GM12878 (cell line): ENCODE measurements at regions not wholly inside any gene's neighbourhood (a gene's known extent, or its start where the extent isn't known, plus 50 kb on each side); places are given as distances from the start of the nearest gene placed in this dataset.

Experiments
- ATAC-seq: fragments of 200-7000 bp; cut with Tn5 transposase; 3 replicates; pipeline ENCODE4 v1.9.1; 2020; ENCODE audit warnings: mild to moderate bottlenecking, moderate library complexity
- BruUV-seq: library from RNA; stranded (reverse); fragments of 400-500 nt; replicated peaks from 2 replicates; lab custom pipeline; 2021; lab: Mats Ljungman, UMichigan
- CTCF ChIA-PET: fragments of 300-600 bp; sonication (Branson Sonifier 250); formaldehyde crosslinking; extraction: SDS; loops from one replicate; lab custom pipeline; 2021; ENCODE audit warnings: inconsistent platforms; lab: Yijun Ruan, JAX
- POLR2A ChIA-PET: fragments of 350-600 bp; formaldehyde crosslinking; extraction: SDS; loops from one replicate; lab custom pipeline; 2021; ENCODE audit warnings: inconsistent platforms; lab: Charles Lee
- RAD21 ChIA-PET: fragments of 300-600 bp; sonication (Branson Sonifier 250); formaldehyde crosslinking; loops from one replicate; lab custom pipeline; 2023; ENCODE audit warnings: antibody characterized with exemption; ENCODE audit not compliant: unreplicated experiment; lab: Charles Lee
- SMC1A ChIA-PET: fragments of 300-600 bp; sonication (Branson Sonifier 250); formaldehyde crosslinking; loops from one replicate; lab custom pipeline; 2023; ENCODE audit not compliant: unreplicated experiment, uncharacterized antibody; lab: Charles Lee
- DNase-seq: peaks from one replicate; pipeline ENCODE4 v3.0.0-alpha.2; 2011; ENCODE audit warnings: low read depth, low spot score
- FAIRE-seq: peaks from 3 replicates; lab custom pipeline; 2011; peaks lifted over from hg19 to GRCh38; lab: Jason Lieb, UNC
- H2AFZ ChIP-seq: 2 replicates; pipeline ENCODE4 v1.6.0; 2011; ENCODE audit warnings: low read depth, low read length, control low read depth; ENCODE audit not compliant: control insufficient read depth
- H3K27ac ChIP-seq: 2 replicates; pipeline ENCODE4 v1.5.1; 2011; ENCODE audit warnings: control low read depth; ENCODE audit not compliant: control insufficient read depth, insufficient read depth
- H3K27me3 ChIP-seq, 2 experiments: replicated peaks in 1 of 2; 2 replicates each; pipeline versions ENCODE4 v1.6.0 to v1.6.1; 2011; ENCODE audit warnings: low read length in 1 of 2; ENCODE audit not compliant: control insufficient read depth in 2 of 2, insufficient read depth in 2 of 2
- H3K36me3 ChIP-seq, 2 experiments: 2 replicates each; pipeline ENCODE4 v1.5.1; 2011; ENCODE audit warnings: low read length in 1 of 2; ENCODE audit not compliant: control insufficient read depth in 2 of 2, insufficient read depth in 2 of 2
- H3K4me1 ChIP-seq: 2 replicates; pipeline ENCODE4 v1.6.1; 2011; ENCODE audit warnings: mild to moderate bottlenecking, low read length, moderate library complexity, mixed read lengths; ENCODE audit not compliant: control insufficient read depth, insufficient read depth
- H3K4me2 ChIP-seq: 2 replicates; pipeline ENCODE4 v1.6.0; 2011; ENCODE audit warnings: control low read depth; ENCODE audit not compliant: control insufficient read depth, insufficient read depth
- H3K4me3 ChIP-seq: fragments of 200-600 bp; sonication (generic); 2 replicates; pipeline ENCODE4 v1.5.1; 2016
- H3K79me2 ChIP-seq: 2 replicates; pipeline ENCODE4 v1.6.0; 2011; ENCODE audit warnings: low read length; ENCODE audit not compliant: control insufficient read depth, insufficient read depth
- H3K9ac ChIP-seq: 2 replicates; pipeline ENCODE4 v1.8.0; 2011; ENCODE audit warnings: low read length, control low read depth, mixed read lengths; ENCODE audit not compliant: control insufficient read depth, insufficient read depth
- H3K9me3 ChIP-seq: replicated peaks from 3 replicates; pipeline ENCODE4 v1.5.1; 2011; ENCODE audit warnings: mild to moderate bottlenecking, low read length; ENCODE audit not compliant: control insufficient read depth, insufficient read depth
- H4K20me1 ChIP-seq: 2 replicates; pipeline ENCODE4 v1.6.0; 2011; ENCODE audit not compliant: control insufficient read depth, insufficient read depth
- CEBPZ ChIP-seq: fragments of 150-350 bp; IDR thresholded peaks from 2 replicates; pipeline ENCODE4 v1.6.1; 2016; ENCODE audit warnings: low read depth, low read length
- CHD2 ChIP-seq: IDR thresholded peaks from 2 replicates; pipeline ENCODE4 v1.6.1; 2011; ENCODE audit warnings: low read depth, low read length, improper control_type of control experiment, borderline replicate concordance
- ETV6 ChIP-seq, 2 experiments: fragments of 450-650 bp in 1 of 2; IDR thresholded peaks in 1 of 2; conservative IDR thresholded peaks in 1 of 2; 2 replicates each; pipeline ENCODE4 v1.6.1; 2014; ENCODE audit warnings: antibody characterized with exemption in 1 of 2, borderline replicate concordance in 1 of 2, low read depth in 1 of 2, mild to moderate bottlenecking in 1 of 2, moderate library complexity in 1 of 2
- IRF5 ChIP-seq: fragments of 450-650 bp; IDR thresholded peaks from 2 replicates; pipeline ENCODE4 v1.6.1; 2017; ENCODE audit warnings: borderline replicate concordance
- MLLT1 ChIP-seq: fragments of 450-650 bp; IDR thresholded peaks from 2 replicates; pipeline ENCODE4 v1.6.1; 2016; ENCODE audit warnings: mild to moderate bottlenecking
- MTA2 ChIP-seq: fragments of 450-650 bp; IDR thresholded peaks from 2 replicates; pipeline ENCODE4 v1.6.1; 2016; ENCODE audit warnings: low read depth, mild to moderate bottlenecking, moderate library complexity
- NR2C2 ChIP-seq: IDR thresholded peaks from 2 replicates; pipeline ENCODE4 v1.6.1; 2011; ENCODE audit warnings: borderline replicate concordance, low read depth; ENCODE audit not compliant: control insufficient read depth, insufficient read length
- PAX5 ChIP-seq: IDR thresholded peaks from 2 replicates; pipeline ENCODE4 v1.6.1; 2011; ENCODE audit warnings: low read depth, low read length, borderline replicate concordance
- ZBTB40 ChIP-seq: fragments of 450-650 bp; IDR thresholded peaks from 2 replicates; pipeline ENCODE4 v1.6.1; 2016; ENCODE audit warnings: mild to moderate bottlenecking, moderate library complexity, borderline replicate concordance
- WGBS: methylation state at CpG from one replicate; pipeline ENCODE4 v1.1.6; 2016; ENCODE audit warnings: low lambda C conversion rate; ENCODE audit not compliant: insufficient replicate concordance, insufficient coverage; ENCODE audit errors: missing lambda C conversion rate; 5-methylcytosine and 5-hydroxymethylcytosine counted together
- in situ Hi-C: fragments of 300-500 bp; cut with MboI; formaldehyde crosslinking; loops from 9 replicates; pipeline ENCODE4 v1.14.3; 2018; ENCODE audit warnings: mixed read lengths
- intact Hi-C: fragments of 100-400 bp; cut with micrococcal nuclease; formaldehyde crosslinking; loops from one replicate; pipeline ENCODE4 v1.14.2; 2022; ENCODE audit not compliant: unreplicated experiment

- Histone ChIP-seq H3K27me3 (no peaks in the 10 kb centered on the region), H3K4me2 (no peak overlapping the region), H2AFZ (no peak overlapping the region), H3K27ac (no peak overlapping the region), H3K9me3 (no peaks in the 10 kb centered on the region), H3K9ac (no peak overlapping the region), H3K79me2 (no peaks in the 10 kb centered on the region), H4K20me1 (no peaks in the 10 kb centered on the region), H3K36me3 (no peaks in the 10 kb centered on the region), H3K4me3 (no peak overlapping the region)
- DNase-seq, result no peak
- ChIA-PET POLR2A (no interaction called here), CTCF (no interaction called here), SMC1A (no interaction called here), RAD21 (no interaction called here)
- in situ Hi-C loops, result no loop called here
- no TSS peak for BruUV-seq
- no peak for ATAC-seq
- WGBS, result 0% methylated on average over 1 of the region's 1 CpG
- intact Hi-C loops, result loop anchor here (1.0 kb wide), 1 partner anchor 30 kb away; no protein-coding TSS in a partner anchor
- TF ChIP-seq CEBPZ (no peak), IRF5 (no peak), MLLT1 (no peak), NR2C2 (no peak), ETV6 (conservative IDR thresholded peaks at IDR 0.05 in 1 of 2, IDR thresholded peaks at IDR 0.05 in 1 of 2; ENCODE audit: borderline replicate concordance in 1 of 2, low read depth in 1 of 2) (no peak), MTA2 (no peak), ZBTB40 (no peak), PAX5 (no peak), CHD2 (no peak)
- TF ChIP-seq, all 136 proteins: peak for 0
- H3K4me1 ChIP-seq, result no peaks in the 10 kb centered on the region
- no peak for FAIRE-seq
These were observed 726.8 kb upstream of the FAT3 start for GRCh38 chr11:91497847-91498246.
